GM12865 (cell line): ENCODE measurements at regions not wholly inside any gene's neighbourhood (a gene's known extent, or its start where the extent isn't known, plus 50 kb on each side); places are given as distances from the start of the nearest gene placed in this dataset.

Experiments
- DNase-seq: peaks from one replicate; pipeline ENCODE4 v3.0.0; 2010; ENCODE audit warnings: low read depth
- H3K4me3 ChIP-seq: 2 replicates; pipeline ENCODE4 v1.5.1; 2011; ENCODE audit warnings: mild to moderate bottlenecking, low read depth, low read length, control low read depth
- CTCF ChIP-seq: IDR thresholded peaks from 2 replicates; pipeline ENCODE4 v1.5.1; 2011; ENCODE audit warnings: low read length, control low read depth, low read depth, inconsistent platforms; ENCODE audit not compliant: insufficient read depth; ENCODE audit errors: missing control alignments

GRCh38 chr1:172956871-172957270 is 93.9 kb downstream of the TNFSF18 start:
- no peak for DNase-seq
- TF ChIP-seq CTCF, result no peak
- H3K4me3 ChIP-seq, result no peak overlapping the region

- DNase-seq, result no peak
- no peak overlapping the region for H3K4me3 ChIP-seq
- no peak for TF ChIP-seq CTCF
Observed at GRCh38 chr1:172957491-172957890, 93.2 kb downstream of the TNFSF18 start.

GRCh38 chr1:172959571-172959970 is 91.2 kb downstream of the TNFSF18 start:
- DNase-seq, result no peak
- no peak overlapping the region for H3K4me3 ChIP-seq
- TF ChIP-seq CTCF, result no peak

GRCh38 chr1:172960019-172960418 is 90.7 kb downstream of the TNFSF18 start:
- no peak for TF ChIP-seq CTCF
- no peak overlapping the region for H3K4me3 ChIP-seq
- DNase-seq, result no peak

- DNase-seq, result no peak
- no peak overlapping the region for H3K4me3 ChIP-seq
- no peak for TF ChIP-seq CTCF
Observed at GRCh38 chr1:172960454-172961208, 90.1 kb downstream of the TNFSF18 start.

GRCh38 chr1:172964864-172965263 is 85.9 kb downstream of the TNFSF18 start:
- DNase-seq, result no peak
- TF ChIP-seq CTCF, result no peak
- H3K4me3 ChIP-seq, result no peak overlapping the region
